ENCODE measurements at regions not wholly inside any gene's neighbourhood (a gene's known extent, or its start where the extent isn't known, plus 50 kb on each side); places are given as distances from the start of the nearest gene placed in this dataset.

GRCh38 chr7:51636503-51636902 lies 319.9 kb upstream of the COBL start:
- Histone ChIP-seq H3K4me3 (no peak overlapping the region), H3K27ac (no peak overlapping the region), H3K27me3 (no peaks in the 10 kb centered on the region), H3K9me3 (no peaks in the 10 kb centered on the region), H3K36me3 (ENCODE audit: low read depth, missing control alignments) (no peaks in the 10 kb centered on the region), H3K4me1 (no peaks in the 10 kb centered on the region)
- no peak for DNase-seq
- intact Hi-C loops (cut with DNase I; ENCODE audit: low total_unique reads): no loop called here
- 86 to 94% methylated on average over 2 to 3 of the region's 3 CpGs for WGBS, 2 donors
- TF ChIP-seq POLR2A (IDR thresholded peaks at IDR 0.05): no peak
- no peak for TF ChIP-seq CTCF (IDR thresholded peaks at IDR 0.05)

- 80 to 89% methylated on average over 5 of the region's 5 CpGs for WGBS, 2 donors
- no peak for TF ChIP-seq POLR2A (IDR thresholded peaks at IDR 0.05)
- TF ChIP-seq CTCF (IDR thresholded peaks at IDR 0.05): no peak
- no peak overlapping the region for H3K4me3 ChIP-seq
- intact Hi-C loops (cut with DNase I; ENCODE audit: low total_unique reads): no loop called here
- H3K4me1 ChIP-seq: no peaks in the 10 kb centered on the region
- no peaks in the 10 kb centered on the region for H3K36me3 ChIP-seq (ENCODE audit: low read depth, missing control alignments)
- H3K27me3 ChIP-seq: no peaks in the 10 kb centered on the region
- DNase-seq: no peak
- H3K27ac ChIP-seq: no peak overlapping the region
- H3K9me3 ChIP-seq: no peaks in the 10 kb centered on the region
Observed at GRCh38 chr7:51635775-51636174, 319.2 kb upstream of the COBL start.

- no peak overlapping the region for H3K27ac ChIP-seq
- H3K36me3 ChIP-seq (ENCODE audit: low read depth, missing control alignments): no peaks in the 10 kb centered on the region
- intact Hi-C loops (cut with DNase I; ENCODE audit: low total_unique reads): no loop called here
- 71 to 84% methylated on average over 2 of the region's 2 CpGs for WGBS, 2 donors
- no peak for DNase-seq
- H3K4me3 ChIP-seq: no peak overlapping the region
- no peaks in the 10 kb centered on the region for H3K27me3 ChIP-seq
- no peaks in the 10 kb centered on the region for H3K4me1 ChIP-seq
- H3K9me3 ChIP-seq: no peaks in the 10 kb centered on the region
- no peak for TF ChIP-seq CTCF (IDR thresholded peaks at IDR 0.05)
- no peak for TF ChIP-seq POLR2A (IDR thresholded peaks at IDR 0.05)
Observed at GRCh38 chr7:51634538-51634937, 317.9 kb upstream of the COBL start.

- intact Hi-C loops (cut with DNase I; ENCODE audit: low total_unique reads): no loop called here
- WGBS, 2 donors: 85 to 97% methylated on average over 2 of the region's 2 CpGs
- H3K4me1 ChIP-seq: no peaks in the 10 kb centered on the region
- TF ChIP-seq POLR2A (IDR thresholded peaks at IDR 0.05) (no peak), CTCF (IDR thresholded peaks at IDR 0.05) (no peak)
- H3K4me3 ChIP-seq: no peak overlapping the region
- H3K9me3 ChIP-seq: no peaks in the 10 kb centered on the region
- no peaks in the 10 kb centered on the region for H3K36me3 ChIP-seq (ENCODE audit: low read depth, missing control alignments)
- no peak for DNase-seq
- no peak overlapping the region for H3K27ac ChIP-seq
- no peaks in the 10 kb centered on the region for H3K27me3 ChIP-seq
Observed at GRCh38 chr7:51634025-51634424, 317.4 kb upstream of the COBL start.

- no peak overlapping the region for H3K27ac ChIP-seq
- no peaks in the 10 kb centered on the region for H3K27me3 ChIP-seq
- H3K4me3 ChIP-seq: no peak overlapping the region
- no peaks in the 10 kb centered on the region for H3K9me3 ChIP-seq
- no peak for TF ChIP-seq POLR2A (IDR thresholded peaks at IDR 0.05)
- H3K36me3 ChIP-seq (ENCODE audit: low read depth, missing control alignments): no peaks in the 10 kb centered on the region
- DNase-seq: no peak
- intact Hi-C loops (cut with DNase I; ENCODE audit: low total_unique reads): no loop called here
- no peaks in the 10 kb centered on the region for H3K4me1 ChIP-seq
- 89 to 91% methylated on average over 6 of the region's 6 CpGs for WGBS, 2 donors
Observed at GRCh38 chr7:51633596-51633995, 317.0 kb upstream of the COBL start.

Data from testis (tissue), 2 donors.